HL-60 (cell line): ENCODE measurements at regions not wholly inside any gene's neighbourhood (a gene's known extent, or its start where the extent isn't known, plus 50 kb on each side); places are given as distances from the start of the nearest gene placed in this dataset.
A peak's percentile ranks its signal among the peaks of the same experiment; 100 is the strongest.

Source experiments
- GABPA ChIP-seq: IDR thresholded peaks from 2 replicates; pipeline ENCODE4 v1.6.1; 2012; ENCODE audit warnings: low read depth
- POLR2AphosphoS5 ChIP-seq: IDR thresholded peaks from 2 replicates; pipeline ENCODE4 v1.6.1; 2012; ENCODE audit warnings: low read depth
- SPI1 ChIP-seq: IDR thresholded peaks from 2 replicates; pipeline ENCODE4 v1.6.1; 2012; ENCODE audit warnings: low read depth, mild to moderate bottlenecking, borderline replicate concordance
- TF ChIP-seq, protein P1 (sequence below): IDR thresholded peaks from one replicate; pipeline ENCODE4 v1.5.1; 2011; ENCODE audit warnings: low read length, control low read depth, inconsistent platforms; ENCODE audit not compliant: insufficient read depth
- TF ChIP-seq, protein P2 (sequence below): IDR thresholded peaks from 2 replicates; pipeline ENCODE4 v1.6.1; 2012; ENCODE audit warnings: low read depth; ENCODE audit not compliant: insufficient replicate concordance

DNA sequence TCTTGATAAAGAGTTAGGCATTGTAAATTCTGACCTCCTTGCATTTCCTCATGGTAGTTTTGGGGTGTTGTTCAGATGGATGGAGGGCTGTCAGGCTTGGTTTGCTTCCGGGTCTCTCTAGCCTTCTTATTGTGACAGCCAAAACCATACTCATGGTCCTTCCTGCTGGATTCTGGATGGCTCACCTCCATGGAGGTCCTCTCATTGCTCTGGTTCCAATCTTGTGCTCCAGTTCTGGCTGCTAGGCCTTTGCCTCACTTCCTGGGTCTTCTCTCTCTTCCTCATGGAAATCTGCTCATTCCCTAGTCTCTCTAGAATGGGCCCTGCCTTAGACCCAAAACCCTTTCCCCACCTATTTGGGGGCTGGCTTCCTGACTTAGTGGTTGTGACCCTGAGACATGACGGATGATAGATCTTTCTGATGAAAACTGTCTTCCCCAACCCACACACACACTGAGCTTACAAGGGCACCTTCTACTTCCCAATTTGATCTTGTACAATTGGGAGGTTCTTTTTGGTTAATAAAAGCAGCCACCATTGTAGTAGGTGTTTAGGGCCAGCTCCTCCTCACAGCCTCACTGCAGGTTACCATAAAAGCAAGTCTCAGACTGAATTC is 66.2 kb upstream of the XCR1 start:
- TF ChIP-seq, protein P1, sequence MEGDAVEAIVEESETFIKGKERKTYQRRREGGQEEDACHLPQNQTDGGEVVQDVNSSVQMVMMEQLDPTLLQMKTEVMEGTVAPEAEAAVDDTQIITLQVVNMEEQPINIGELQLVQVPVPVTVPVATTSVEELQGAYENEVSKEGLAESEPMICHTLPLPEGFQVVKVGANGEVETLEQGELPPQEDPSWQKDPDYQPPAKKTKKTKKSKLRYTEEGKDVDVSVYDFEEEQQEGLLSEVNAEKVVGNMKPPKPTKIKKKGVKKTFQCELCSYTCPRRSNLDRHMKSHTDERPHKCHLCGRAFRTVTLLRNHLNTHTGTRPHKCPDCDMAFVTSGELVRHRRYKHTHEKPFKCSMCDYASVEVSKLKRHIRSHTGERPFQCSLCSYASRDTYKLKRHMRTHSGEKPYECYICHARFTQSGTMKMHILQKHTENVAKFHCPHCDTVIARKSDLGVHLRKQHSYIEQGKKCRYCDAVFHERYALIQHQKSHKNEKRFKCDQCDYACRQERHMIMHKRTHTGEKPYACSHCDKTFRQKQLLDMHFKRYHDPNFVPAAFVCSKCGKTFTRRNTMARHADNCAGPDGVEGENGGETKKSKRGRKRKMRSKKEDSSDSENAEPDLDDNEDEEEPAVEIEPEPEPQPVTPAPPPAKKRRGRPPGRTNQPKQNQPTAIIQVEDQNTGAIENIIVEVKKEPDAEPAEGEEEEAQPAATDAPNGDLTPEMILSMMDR = no peak
- TF ChIP-seq, protein P2, sequence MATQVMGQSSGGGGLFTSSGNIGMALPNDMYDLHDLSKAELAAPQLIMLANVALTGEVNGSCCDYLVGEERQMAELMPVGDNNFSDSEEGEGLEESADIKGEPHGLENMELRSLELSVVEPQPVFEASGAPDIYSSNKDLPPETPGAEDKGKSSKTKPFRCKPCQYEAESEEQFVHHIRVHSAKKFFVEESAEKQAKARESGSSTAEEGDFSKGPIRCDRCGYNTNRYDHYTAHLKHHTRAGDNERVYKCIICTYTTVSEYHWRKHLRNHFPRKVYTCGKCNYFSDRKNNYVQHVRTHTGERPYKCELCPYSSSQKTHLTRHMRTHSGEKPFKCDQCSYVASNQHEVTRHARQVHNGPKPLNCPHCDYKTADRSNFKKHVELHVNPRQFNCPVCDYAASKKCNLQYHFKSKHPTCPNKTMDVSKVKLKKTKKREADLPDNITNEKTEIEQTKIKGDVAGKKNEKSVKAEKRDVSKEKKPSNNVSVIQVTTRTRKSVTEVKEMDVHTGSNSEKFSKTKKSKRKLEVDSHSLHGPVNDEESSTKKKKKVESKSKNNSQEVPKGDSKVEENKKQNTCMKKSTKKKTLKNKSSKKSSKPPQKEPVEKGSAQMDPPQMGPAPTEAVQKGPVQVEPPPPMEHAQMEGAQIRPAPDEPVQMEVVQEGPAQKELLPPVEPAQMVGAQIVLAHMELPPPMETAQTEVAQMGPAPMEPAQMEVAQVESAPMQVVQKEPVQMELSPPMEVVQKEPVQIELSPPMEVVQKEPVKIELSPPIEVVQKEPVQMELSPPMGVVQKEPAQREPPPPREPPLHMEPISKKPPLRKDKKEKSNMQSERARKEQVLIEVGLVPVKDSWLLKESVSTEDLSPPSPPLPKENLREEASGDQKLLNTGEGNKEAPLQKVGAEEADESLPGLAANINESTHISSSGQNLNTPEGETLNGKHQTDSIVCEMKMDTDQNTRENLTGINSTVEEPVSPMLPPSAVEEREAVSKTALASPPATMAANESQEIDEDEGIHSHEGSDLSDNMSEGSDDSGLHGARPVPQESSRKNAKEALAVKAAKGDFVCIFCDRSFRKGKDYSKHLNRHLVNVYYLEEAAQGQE = no peak
- no peak for TF ChIP-seq POLR2AphosphoS5
- 0 out of 2 replicates have a peak, but pooled peaks have one; percentile 0 for TF ChIP-seq SPI1
- no peak for TF ChIP-seq GABPA
